EH (cell line): ENCODE measurements at regions not wholly inside any gene's neighbourhood (a gene's known extent, or its start where the extent isn't known, plus 50 kb on each side); places are given as distances from the start of the nearest gene placed in this dataset.

Experiments used
- DNase-seq: peaks from one replicate; pipeline ENCODE4 v3.0.0-alpha.2; 2015; ENCODE audit warnings: low read depth

DNA sequence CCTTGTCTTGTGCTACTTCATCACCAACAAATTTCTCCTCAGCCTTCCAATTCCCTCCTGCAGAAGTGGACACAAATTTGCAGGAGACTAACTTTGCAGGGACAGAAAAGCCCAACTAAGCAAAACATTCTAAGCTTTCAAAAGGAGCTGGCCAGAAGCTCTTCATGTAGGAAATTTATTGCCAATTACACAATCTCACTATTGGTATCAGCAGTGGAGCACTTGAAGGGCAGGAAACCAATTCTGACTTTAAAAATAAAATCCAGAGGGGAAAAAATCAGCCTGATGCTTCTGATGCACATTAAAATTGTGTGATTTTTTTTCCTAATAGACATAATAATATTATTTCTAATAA lies 193.3 kb downstream of the LY86 start:
- DNase-seq, result no peak

GRCh38 chr6:6783721-6784120 lies 195.2 kb downstream of the LY86 start:
- DNase-seq, result peak; percentile 24

DNA sequence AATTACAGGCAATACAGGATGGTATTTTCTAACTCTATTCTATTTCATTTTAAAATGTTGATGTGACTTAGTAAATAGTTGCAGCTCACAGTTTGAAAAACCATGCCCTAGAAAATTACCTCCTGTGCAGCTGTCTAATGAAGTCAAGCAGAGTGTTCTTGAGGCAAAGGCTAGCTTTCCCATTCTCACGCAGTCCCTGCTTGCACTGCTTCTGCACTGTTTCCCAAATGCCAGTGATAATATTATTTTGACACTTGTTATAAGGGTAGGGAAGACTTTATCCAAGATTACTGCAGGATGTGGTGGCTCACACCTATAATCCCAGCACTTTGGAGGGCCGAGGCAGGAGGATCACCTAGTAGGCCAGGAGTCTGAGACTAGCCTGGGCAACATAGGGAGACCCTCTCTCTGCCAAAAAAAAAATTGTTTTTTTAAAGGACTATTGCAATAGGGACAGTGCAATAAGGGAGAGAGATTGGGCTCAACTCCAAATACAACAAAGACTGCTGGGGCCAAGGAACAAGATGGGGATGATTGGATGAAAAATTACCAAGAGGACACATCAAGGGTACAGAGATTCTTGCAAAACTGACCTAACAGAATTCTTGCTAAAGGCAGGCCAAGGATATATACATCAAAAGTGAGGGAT lies 196.1 kb downstream of the LY86 start:
- DNase-seq, result no peak

- no peak for DNase-seq
Measured at GRCh38 chr6:6785163-6785521, 196.6 kb downstream of the LY86 start.

GRCh38 chr6:6788394-6789032 lies 200.0 kb downstream of the LY86 start:
- DNase-seq, result peak; percentile 6

- DNase-seq, result no peak
Measured at GRCh38 chr6:6790393-6790792, 201.9 kb downstream of the LY86 start.

GRCh38 chr6:6790891-6791290 lies 202.4 kb downstream of the LY86 start:
- no peak for DNase-seq

GRCh38 chr6:6793388-6794250 lies 205.1 kb downstream of the LY86 start:
- no peak for DNase-seq

- DNase-seq, result no peak
Measured at GRCh38 chr6:6795393-6795792, 206.9 kb downstream of the LY86 start.

- no peak for DNase-seq
Measured at GRCh38 chr6:6796818-6797217, 208.3 kb downstream of the LY86 start.

- no peak for DNase-seq
Measured at GRCh38 chr6:6798448-6798860, 209.9 kb downstream of the LY86 start.

DNA sequence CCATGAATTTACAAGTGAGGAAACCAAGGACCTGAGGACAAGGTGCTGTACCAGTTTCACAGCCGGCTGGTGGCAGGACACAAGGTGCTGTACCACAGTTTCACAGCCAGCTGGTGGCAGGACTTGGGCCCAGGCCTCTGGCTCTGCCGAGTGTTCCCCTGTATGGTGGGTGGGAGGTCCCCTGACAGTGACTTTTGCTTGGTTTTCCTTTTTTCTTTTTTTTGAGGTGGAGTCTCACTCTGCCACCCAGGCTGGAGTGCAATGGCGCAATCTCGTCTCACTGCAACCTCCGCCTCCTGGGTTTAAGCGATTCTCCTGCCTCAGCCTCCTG lies 212.4 kb downstream of the LY86 start:
- DNase-seq, result no peak

GRCh38 chr6:6801635-6802218 lies 213.2 kb downstream of the LY86 start:
- DNase-seq, result no peak

DNA sequence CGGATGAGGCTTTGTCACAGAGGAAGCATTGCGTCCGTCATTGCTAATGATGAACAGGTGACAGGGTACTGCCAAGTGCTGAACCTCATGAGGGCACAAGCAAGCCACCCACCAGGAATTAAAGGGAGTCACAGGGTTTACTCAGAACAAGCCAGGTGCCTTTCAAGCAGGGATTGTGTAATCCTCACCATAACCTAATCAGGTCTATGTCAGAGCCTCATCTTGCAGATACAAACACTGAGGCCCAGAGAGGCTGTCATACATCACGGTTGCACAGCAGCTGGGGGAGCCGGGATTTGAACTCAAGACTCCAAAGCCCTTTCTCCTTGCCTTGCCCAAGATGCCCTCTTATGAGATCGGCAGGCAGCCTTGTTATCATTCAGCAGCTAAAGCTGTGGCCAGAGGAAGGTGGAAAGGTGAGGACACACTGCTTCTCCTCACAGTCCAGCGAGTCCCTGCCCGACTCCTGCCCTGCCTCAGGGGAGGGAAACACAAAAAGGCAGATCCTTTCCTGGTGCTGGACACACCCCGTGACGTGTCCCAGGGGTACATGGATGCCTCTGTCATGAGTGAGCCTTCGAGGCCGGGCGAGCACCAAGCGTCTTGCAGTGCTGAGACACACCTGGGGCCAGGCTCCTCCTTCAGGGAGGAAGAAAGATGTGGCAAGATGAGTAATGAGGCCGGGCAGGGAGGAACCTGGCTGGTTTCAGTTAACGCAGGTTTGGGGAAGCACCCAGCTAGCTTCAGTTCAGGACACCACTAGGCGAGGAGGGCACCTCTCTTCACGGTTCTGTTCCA lies 214.9 kb downstream of the LY86 start:
- no peak for DNase-seq

- no peak for DNase-seq
Measured at GRCh38 chr6:6804843-6805615, 216.5 kb downstream of the LY86 start.

- DNase-seq, result no peak
Measured at GRCh38 chr6:6806844-6807518, 218.5 kb downstream of the LY86 start.

GRCh38 chr6:6808343-6808742 lies 219.8 kb downstream of the LY86 start:
- DNase-seq, result no peak

- no peak for DNase-seq
Measured at GRCh38 chr6:6808915-6809314, 220.4 kb downstream of the LY86 start.

- no peak for DNase-seq
Measured at GRCh38 chr6:6810727-6811126, 222.2 kb downstream of the LY86 start.

DNA sequence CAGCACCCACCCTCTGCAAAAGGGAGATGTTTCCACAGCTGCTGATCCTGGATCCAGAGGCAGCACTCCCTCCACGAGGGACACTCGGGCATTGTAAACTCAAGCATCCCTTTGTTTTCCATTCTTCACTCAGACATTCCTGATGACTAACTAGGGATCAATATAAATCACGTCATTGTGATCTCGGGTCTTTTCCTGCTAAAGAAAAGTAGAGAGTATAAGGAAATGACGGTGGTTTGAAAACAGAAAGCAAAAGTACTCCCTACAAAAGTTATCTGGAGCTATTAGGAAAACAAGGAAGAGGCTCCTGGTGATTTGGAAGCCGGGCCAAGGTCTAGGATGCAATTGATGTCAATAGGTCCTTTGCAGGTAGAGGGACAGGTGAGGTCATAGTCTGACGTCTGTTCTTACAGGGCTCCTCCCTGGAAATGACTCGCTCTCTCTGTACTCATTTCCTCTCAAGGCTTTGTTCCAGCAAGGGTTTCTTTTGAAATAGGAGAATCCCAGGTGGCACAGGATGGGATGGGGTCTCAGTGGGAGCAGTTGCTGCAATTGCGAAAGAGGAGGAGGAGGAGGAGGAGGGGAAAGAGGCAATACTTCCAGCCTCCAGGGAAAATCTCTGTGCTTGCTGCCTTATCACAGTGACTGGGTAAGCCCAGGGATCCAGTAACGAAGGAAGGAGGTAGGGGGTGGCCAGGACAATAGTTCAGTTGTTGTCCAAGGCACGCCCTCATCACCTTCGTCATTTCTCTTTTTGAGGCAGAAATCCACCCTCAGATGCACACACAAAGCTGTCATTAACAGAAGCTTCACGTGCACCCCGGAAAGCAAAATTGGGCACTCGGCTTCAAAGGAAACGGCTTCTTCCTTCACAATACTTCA lies 222.8 kb downstream of the LY86 start:
- DNase-seq, result peak; percentile 40
